Stimulated activated CD4-positive, alpha-beta T cell treated with anti-CD3 and anti-CD28 coated beads, Interleukin-1b, Interleukin-23, amount 100 ng/mL, for 24 hours (primary cell): ENCODE measurements at regions not wholly inside any gene's neighbourhood (a gene's known extent, or its start where the extent isn't known, plus 50 kb on each side); places are given as distances from the start of the nearest gene placed in this dataset.
"Not testable (repeated sequence)": the region's sequence is repeated elsewhere in the genome, so short reads cannot be mapped to it uniquely, and the experiment has no call there.

Experiments
- DNase-seq, 4 experiments: peaks; one replicate each; pipeline ENCODE4 v3.0.0-alpha.2; 2020; ENCODE audit warnings: low read depth in 4 of 4, low spot score in 1 of 4

GRCh38 chr3:35849496-35849895 lies 210.2 kb downstream of the ARPP21 start:
- no peak for DNase-seq

GRCh38 chr3:35849963-35850362 lies 210.6 kb downstream of the ARPP21 start:
- no peak for DNase-seq

- no peak for DNase-seq
These were observed 217.7 kb downstream of the ARPP21 start for GRCh38 chr3:35857004-35857403.

- no peak for DNase-seq
These were observed 222.7 kb downstream of the ARPP21 start for GRCh38 chr3:35862057-35862456.

- no peak for DNase-seq
These were observed 225.5 kb downstream of the ARPP21 start for GRCh38 chr3:35864871-35865270.

GRCh38 chr3:35867791-35868190 lies 228.5 kb downstream of the ARPP21 start:
- DNase-seq: no peak

GRCh38 chr3:35871009-35871408 lies 231.7 kb downstream of the ARPP21 start:
- DNase-seq: no peak

GRCh38 chr3:35883929-35884328 lies 244.6 kb downstream of the ARPP21 start:
- DNase-seq: no peak

GRCh38 chr3:35894735-35895134 lies 255.4 kb downstream of the ARPP21 start:
- no peak for DNase-seq

- no peak for DNase-seq
These were observed 259.9 kb downstream of the ARPP21 start for GRCh38 chr3:35899245-35899644.

- no peak for DNase-seq
These were observed 260.8 kb downstream of the ARPP21 start for GRCh38 chr3:35900079-35900478.

GRCh38 chr3:35908366-35909232 lies 269.3 kb downstream of the ARPP21 start:
- DNase-seq: peak; percentile 2 to 24 (median 12)

GRCh38 chr3:35919160-35919559 lies 279.8 kb downstream of the ARPP21 start:
- DNase-seq: no peak

- DNase-seq: no peak
These were observed 282.4 kb downstream of the ARPP21 start for GRCh38 chr3:35921718-35922117.

- DNase-seq: not testable (repeated sequence)
These were observed 284.7 kb downstream of the ARPP21 start for GRCh38 chr3:35924070-35924469.

- DNase-seq: no peak
These were observed 288.1 kb downstream of the ARPP21 start for GRCh38 chr3:35927441-35927840.

GRCh38 chr3:35929158-35929557 lies 289.8 kb downstream of the ARPP21 start:
- no peak for DNase-seq

- DNase-seq: no peak
These were observed 292.5 kb downstream of the ARPP21 start for GRCh38 chr3:35931867-35932266.

GRCh38 chr3:35932995-35933394 lies 293.7 kb downstream of the ARPP21 start:
- no peak for DNase-seq

GRCh38 chr3:35936571-35936970 lies 297.2 kb downstream of the ARPP21 start:
- no peak for DNase-seq

- DNase-seq: no peak
These were observed 305.8 kb downstream of the ARPP21 start for GRCh38 chr3:35944926-35945710.

GRCh38 chr3:35946121-35946853 lies 307.0 kb downstream of the ARPP21 start:
- DNase-seq: no peak
